GM12865 (cell line): ENCODE measurements at regions not wholly inside any gene's neighbourhood (a gene's known extent, or its start where the extent isn't known, plus 50 kb on each side); places are given as distances from the start of the nearest gene placed in this dataset.

Experiments used
- DNase-seq: peaks from one replicate; pipeline ENCODE4 v3.0.0; 2010; ENCODE audit warnings: low read depth
- H3K4me3 ChIP-seq: 2 replicates; pipeline ENCODE4 v1.5.1; 2011; ENCODE audit warnings: mild to moderate bottlenecking, low read depth, low read length, control low read depth
- TF ChIP-seq, protein P1 (sequence below): IDR thresholded peaks from 2 replicates; pipeline ENCODE4 v1.5.1; 2011; ENCODE audit warnings: low read length, control low read depth, low read depth, inconsistent platforms; ENCODE audit not compliant: insufficient read depth; ENCODE audit errors: missing control alignments

DNA sequence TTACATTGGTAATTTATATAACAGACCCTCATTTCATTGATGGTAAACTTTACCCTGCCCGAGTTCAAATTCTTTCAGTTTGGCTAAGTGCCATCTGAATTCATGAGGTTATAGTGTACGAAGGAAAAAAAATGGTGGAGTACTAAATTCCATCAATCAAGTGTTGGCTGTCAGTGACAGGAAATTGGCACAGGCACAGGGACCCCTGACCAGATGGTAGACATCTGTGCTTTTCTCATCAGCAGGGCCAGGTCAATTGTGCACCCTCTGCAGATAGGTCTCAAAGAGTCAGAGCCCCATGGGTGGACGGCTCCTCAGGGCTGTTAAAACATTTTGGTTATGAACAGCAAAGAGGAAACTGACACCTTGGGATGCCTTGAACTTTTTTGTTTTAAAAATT lies 439.2 kb downstream of the SETBP1 start:
- no peak overlapping the region for H3K4me3 ChIP-seq
- TF ChIP-seq, protein P1, sequence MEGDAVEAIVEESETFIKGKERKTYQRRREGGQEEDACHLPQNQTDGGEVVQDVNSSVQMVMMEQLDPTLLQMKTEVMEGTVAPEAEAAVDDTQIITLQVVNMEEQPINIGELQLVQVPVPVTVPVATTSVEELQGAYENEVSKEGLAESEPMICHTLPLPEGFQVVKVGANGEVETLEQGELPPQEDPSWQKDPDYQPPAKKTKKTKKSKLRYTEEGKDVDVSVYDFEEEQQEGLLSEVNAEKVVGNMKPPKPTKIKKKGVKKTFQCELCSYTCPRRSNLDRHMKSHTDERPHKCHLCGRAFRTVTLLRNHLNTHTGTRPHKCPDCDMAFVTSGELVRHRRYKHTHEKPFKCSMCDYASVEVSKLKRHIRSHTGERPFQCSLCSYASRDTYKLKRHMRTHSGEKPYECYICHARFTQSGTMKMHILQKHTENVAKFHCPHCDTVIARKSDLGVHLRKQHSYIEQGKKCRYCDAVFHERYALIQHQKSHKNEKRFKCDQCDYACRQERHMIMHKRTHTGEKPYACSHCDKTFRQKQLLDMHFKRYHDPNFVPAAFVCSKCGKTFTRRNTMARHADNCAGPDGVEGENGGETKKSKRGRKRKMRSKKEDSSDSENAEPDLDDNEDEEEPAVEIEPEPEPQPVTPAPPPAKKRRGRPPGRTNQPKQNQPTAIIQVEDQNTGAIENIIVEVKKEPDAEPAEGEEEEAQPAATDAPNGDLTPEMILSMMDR, result no peak
- DNase-seq, result no peak

DNA sequence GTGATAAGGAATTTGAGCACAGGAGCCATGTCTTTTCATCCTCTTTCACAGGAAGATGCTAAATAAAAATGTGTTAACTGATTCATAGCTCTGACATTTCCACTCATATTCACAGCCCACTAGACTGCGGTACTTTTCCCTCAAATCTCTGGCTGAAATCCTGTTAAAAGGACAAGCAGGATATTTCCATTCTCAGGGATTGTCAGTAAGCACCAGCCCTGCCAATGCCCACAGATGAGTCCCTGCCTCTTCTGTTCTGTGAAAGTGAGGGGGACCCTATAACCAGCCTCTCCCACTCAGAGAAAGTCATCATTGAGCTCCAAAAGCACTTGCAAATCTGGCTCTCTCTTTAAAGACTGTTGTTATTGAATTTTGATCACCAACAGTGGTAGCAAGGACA lies 440.5 kb downstream of the SETBP1 start:
- no peak overlapping the region for H3K4me3 ChIP-seq
- TF ChIP-seq, protein P1, result no peak
- no peak for DNase-seq

DNA sequence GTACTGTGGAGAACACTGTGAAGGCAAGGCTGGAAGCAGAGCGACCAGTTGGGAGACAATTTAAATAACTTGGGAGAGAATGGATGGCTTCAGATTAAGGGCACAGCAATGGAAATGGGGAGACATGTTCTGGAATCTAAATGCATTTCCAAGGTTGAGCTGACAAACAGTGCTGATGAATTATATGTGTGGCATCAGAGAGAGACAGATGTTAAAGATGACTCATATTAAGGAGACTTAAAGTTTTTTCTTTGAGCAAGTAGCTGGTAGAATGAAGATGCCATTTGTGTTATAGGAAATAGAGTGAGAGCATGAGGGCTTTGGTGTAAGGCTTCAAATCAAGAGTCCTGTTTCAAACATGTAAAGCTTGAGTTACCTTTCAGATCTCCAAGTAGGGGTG lies 441.8 kb downstream of the SETBP1 start:
- no peak for DNase-seq
- TF ChIP-seq, protein P1, result no peak

GRCh38 chr18:45127405-45127804 lies 446.7 kb downstream of the SETBP1 start:
- no peak for DNase-seq
- TF ChIP-seq, protein P1, result no peak
- H3K4me3 ChIP-seq, result no peak overlapping the region

More for the DNA sequence above, 441.8 kb downstream of the SETBP1 start:
- no peak overlapping the region for H3K4me3 ChIP-seq

GRCh38 chr18:45133276-45133675 lies 452.6 kb downstream of the SETBP1 start:
- DNase-seq, result no peak
- H3K4me3 ChIP-seq, result no peak overlapping the region
- TF ChIP-seq, protein P1, result no peak

GRCh38 chr18:45136381-45137086 lies 455.8 kb downstream of the SETBP1 start:
- no peak overlapping the region for H3K4me3 ChIP-seq
- TF ChIP-seq, protein P1, result no peak
- DNase-seq, result peak; percentile 18

DNA sequence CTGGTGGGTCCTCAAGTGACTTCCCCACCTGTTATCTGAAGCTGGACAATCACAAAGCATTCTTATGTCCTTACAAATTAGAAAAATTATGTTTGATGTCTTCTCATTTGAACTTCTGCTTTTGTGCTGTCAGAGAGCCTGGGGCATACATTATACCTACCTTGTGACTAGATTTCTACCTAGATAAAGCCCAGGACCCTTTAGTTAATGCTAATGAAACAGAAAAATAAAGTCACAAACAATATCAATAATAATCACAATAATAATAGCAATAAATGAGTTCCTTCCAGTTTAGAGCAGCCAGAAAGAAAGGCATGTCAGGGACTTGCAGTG lies 456.4 kb downstream of the SETBP1 start:
- H3K4me3 ChIP-seq, result no peak overlapping the region
- TF ChIP-seq, protein P1, result no peak
- DNase-seq, result no peak
